Trophoblast cell (in vitro differentiated cells and primary cell): ENCODE measurements at regions not wholly inside any gene's neighbourhood (a gene's known extent, or its start where the extent isn't known, plus 50 kb on each side); places are given as distances from the start of the nearest gene placed in this dataset.

Experiments used
- DNase-seq, 2 donors: peaks; one replicate each; pipeline ENCODE4 v3.0.0-alpha.2; 2016
- H2AFZ ChIP-seq: 2 replicates; pipeline ENCODE4 v1.6.1; 2013; ENCODE audit warnings: low read length, moderate library complexity, mild to moderate bottlenecking; ENCODE audit not compliant: insufficient read depth, poor library complexity
- H2AK5ac ChIP-seq: 2 replicates; pipeline ENCODE4 v1.6.1; 2013; ENCODE audit warnings: mild to moderate bottlenecking, low read length
- H2BK120ac ChIP-seq: 2 replicates; pipeline ENCODE4 v1.6.1; 2013; ENCODE audit warnings: low read length, mild to moderate bottlenecking, moderate library complexity; ENCODE audit not compliant: insufficient read depth, poor library complexity
- H2BK12ac ChIP-seq: 2 replicates; pipeline ENCODE4 v1.6.1; 2013; ENCODE audit warnings: mild to moderate bottlenecking, low read length, moderate library complexity
- H2BK5ac ChIP-seq: 2 replicates; pipeline ENCODE4 v1.6.1; 2013; ENCODE audit warnings: low read length, low read depth, moderate library complexity, mild to moderate bottlenecking; ENCODE audit not compliant: poor library complexity
- H3K14ac ChIP-seq: 2 replicates; pipeline ENCODE4 v1.6.1; 2013; ENCODE audit warnings: mild to moderate bottlenecking, low read length
- H3K18ac ChIP-seq: 2 replicates; pipeline ENCODE4 v1.6.1; 2013; ENCODE audit warnings: mild to moderate bottlenecking, low read length
- H3K23ac ChIP-seq: 2 replicates; pipeline ENCODE4 v1.6.1; 2013; ENCODE audit warnings: low read length
- H3K27ac ChIP-seq: 2 replicates; pipeline ENCODE4 v1.5.1; 2013; ENCODE audit warnings: low read depth, mild to moderate bottlenecking, inconsistent platforms, low read length, moderate library complexity
- H3K27me3 ChIP-seq: 2 replicates; pipeline ENCODE4 v1.6.1; 2013; ENCODE audit warnings: inconsistent platforms, mild to moderate bottlenecking, low read length, moderate library complexity; ENCODE audit not compliant: insufficient read depth
- H3K36me3 ChIP-seq, 2 experiments: 1 replicate in 1 of 2; 2 replicates in 1 of 2; pipeline ENCODE4 v1.6.1; 2013; ENCODE audit warnings: low read length in 2 of 2, mild to moderate bottlenecking in 2 of 2, moderate library complexity in 1 of 2; ENCODE audit not compliant: insufficient read depth in 2 of 2, control insufficient read depth in 1 of 2
- H3K4ac ChIP-seq: 2 replicates; pipeline ENCODE4 v1.6.1; 2013; ENCODE audit warnings: low read depth, mild to moderate bottlenecking, low read length, moderate library complexity
- H3K4me1 ChIP-seq, 2 experiments: 1 replicate in 1 of 2; 2 replicates in 1 of 2; pipeline ENCODE4 v1.6.1; 2013; ENCODE audit warnings: low read length in 2 of 2, mild to moderate bottlenecking in 2 of 2, moderate library complexity in 1 of 2; ENCODE audit not compliant: insufficient read depth in 2 of 2, control insufficient read depth in 1 of 2
- H3K4me2 ChIP-seq: 2 replicates; pipeline ENCODE4 v1.6.1; 2013; ENCODE audit warnings: inconsistent platforms, mild to moderate bottlenecking, low read length, moderate library complexity
- H3K4me3 ChIP-seq: 2 replicates; pipeline ENCODE4 v1.5.1; 2013; ENCODE audit warnings: mild to moderate bottlenecking, low read depth, low read length, inconsistent platforms
- H3K79me1 ChIP-seq: one replicate; pipeline ENCODE4 v1.6.1; 2013; ENCODE audit warnings: low read length
- H3K79me2 ChIP-seq: 2 replicates; pipeline ENCODE4 v1.6.1; 2013; ENCODE audit warnings: low read length, mild to moderate bottlenecking; ENCODE audit not compliant: control insufficient read depth, insufficient read depth, poor library complexity
- H3K9ac ChIP-seq: 2 replicates; pipeline ENCODE4 v1.6.1; 2013; ENCODE audit warnings: mild to moderate bottlenecking, low read length
- H3K9me3 ChIP-seq: 2 replicates; pipeline ENCODE4 v1.6.1; 2013; ENCODE audit warnings: low read depth, mild to moderate bottlenecking, control low read depth, inconsistent platforms, low read length; ENCODE audit not compliant: insufficient read depth
- H4K12ac ChIP-seq: 2 replicates; pipeline ENCODE4 v1.6.1; 2013; ENCODE audit warnings: low read depth, mild to moderate bottlenecking, low read length, moderate library complexity
- H4K8ac ChIP-seq: 2 replicates; pipeline ENCODE4 v1.6.1; 2013; ENCODE audit warnings: low read depth, mild to moderate bottlenecking, low read length, moderate library complexity
- H4K91ac ChIP-seq: one replicate; pipeline ENCODE4 v1.6.1; 2013; ENCODE audit warnings: low read depth, mild to moderate bottlenecking, low read length, moderate library complexity
- WGBS: extraction: QIAGEN DNeasy Blood & Tissue Kit; methylation state at CpG from one replicate; pipeline ENCODE4 v1.1.7; 2013; ENCODE audit warnings: missing lambda C conversion rate; ENCODE audit not compliant: insufficient read length, insufficient coverage; ENCODE audit errors: extremely low coverage; 5-methylcytosine and 5-hydroxymethylcytosine counted together

- Histone ChIP-seq H2BK5ac (no peak overlapping the region), H2AFZ (no peak overlapping the region)
Observed at GRCh38 chr2:196249860-196250259, 78.5 kb upstream of the STK17B start.

GRCh38 chr2:196251132-196251531 lies 79.8 kb upstream of the STK17B start:
- no peaks in the 10 kb centered on the region for H3K4me1 ChIP-seq
- no peak overlapping the region for H4K91ac ChIP-seq
- no peaks in the 10 kb centered on the region for H3K27me3 ChIP-seq
- no peaks in the 10 kb centered on the region for H3K79me2 ChIP-seq
- H3K9me3 ChIP-seq, result no peaks in the 10 kb centered on the region
- H3K14ac ChIP-seq, result no peak overlapping the region
- H3K4ac ChIP-seq, result no peak overlapping the region
- H3K27ac ChIP-seq, result no peak overlapping the region
- DNase-seq, result no peak
- H2AFZ ChIP-seq, result no peak overlapping the region
- H3K36me3 ChIP-seq, result peaks cover 3 to 4% of the 10 kb centered on the region in 2 experiments
- H3K4me3 ChIP-seq, result no peak overlapping the region
- H2AK5ac ChIP-seq, result no peak overlapping the region
- peak overlapping the region; percentile 41 for H2BK120ac ChIP-seq
- H3K9ac ChIP-seq, result no peak overlapping the region
- H4K12ac ChIP-seq, result no peak overlapping the region
- H3K23ac ChIP-seq, result no peak overlapping the region
- no peak overlapping the region for H3K18ac ChIP-seq
- H2BK12ac ChIP-seq, result no peak overlapping the region
- no peak overlapping the region for H3K4me2 ChIP-seq
- H2BK5ac ChIP-seq, result no peak overlapping the region
- WGBS, result no CpG with 5 or more reads among the region's 3 CpGs
- no peak overlapping the region for H4K8ac ChIP-seq
- H3K79me1 ChIP-seq, result peaks cover 1% of the 10 kb centered on the region

More at GRCh38 chr2:196249860-196250259, 78.5 kb upstream of the STK17B start:
- no peaks in the 10 kb centered on the region for H3K79me2 ChIP-seq
- WGBS, result no CpG with 5 or more reads among the region's 3 CpGs
- no peaks in the 10 kb centered on the region for H3K9me3 ChIP-seq
- H3K4ac ChIP-seq, result no peak overlapping the region
- no peak overlapping the region for H4K91ac ChIP-seq
- no peak overlapping the region for H3K9ac ChIP-seq
- H3K4me2 ChIP-seq, result no peak overlapping the region
- no peak overlapping the region for H2BK120ac ChIP-seq
- no peaks in the 10 kb centered on the region for H3K27me3 ChIP-seq
- no peak overlapping the region for H4K8ac ChIP-seq
- H2BK12ac ChIP-seq, result no peak overlapping the region
- H3K36me3 ChIP-seq, result peaks cover 3 to 4% of the 10 kb centered on the region in 2 experiments
- H4K12ac ChIP-seq, result no peak overlapping the region
- no peak overlapping the region for H2AK5ac ChIP-seq
- no peak overlapping the region for H3K23ac ChIP-seq
- H3K14ac ChIP-seq, result no peak overlapping the region
- no peak overlapping the region for H3K4me3 ChIP-seq
- H3K18ac ChIP-seq, result no peak overlapping the region
- H3K27ac ChIP-seq, result no peak overlapping the region
- H3K4me1 ChIP-seq, result peaks cover 4 to 8% of the 10 kb centered on the region in 2 experiments
- DNase-seq, result peak in 1 of 2 donors; percentile 38
- H3K79me1 ChIP-seq, result peaks cover 1% of the 10 kb centered on the region

- H4K8ac ChIP-seq, result no peak overlapping the region
- WGBS, result no CpG with 5 or more reads among the region's 1 CpG
- H3K4me1 ChIP-seq, result no peaks in the 10 kb centered on the region
- H3K14ac ChIP-seq, result no peak overlapping the region
- H2BK5ac ChIP-seq, result no peak overlapping the region
- no peak overlapping the region for H3K27ac ChIP-seq
- no peak overlapping the region for H3K18ac ChIP-seq
- DNase-seq, result no peak
- no peak overlapping the region for H4K12ac ChIP-seq
- H3K79me2 ChIP-seq, result no peaks in the 10 kb centered on the region
- H3K79me1 ChIP-seq, result peaks cover 1% of the 10 kb centered on the region
- peak overlapping the region; percentile 26 for H2BK12ac ChIP-seq
- H2AK5ac ChIP-seq, result no peak overlapping the region
- no peak overlapping the region for H3K23ac ChIP-seq
- no peak overlapping the region for H3K9ac ChIP-seq
- H2AFZ ChIP-seq, result no peak overlapping the region
- H4K91ac ChIP-seq, result no peak overlapping the region
- H3K4me2 ChIP-seq, result no peak overlapping the region
- H3K4ac ChIP-seq, result no peak overlapping the region
- H3K36me3 ChIP-seq, result peaks cover 3 to 4% of the 10 kb centered on the region in 2 experiments
- H2BK120ac ChIP-seq, result no peak overlapping the region
- no peaks in the 10 kb centered on the region for H3K9me3 ChIP-seq
- no peak overlapping the region for H3K4me3 ChIP-seq
- H3K27me3 ChIP-seq, result no peaks in the 10 kb centered on the region
Observed at GRCh38 chr2:196252408-196253115, 81.2 kb upstream of the STK17B start.

GRCh38 chr2:196253116-196253480 lies 81.7 kb upstream of the STK17B start:
- DNase-seq, result no peak
- Histone ChIP-seq H3K4me2 (no peak overlapping the region), H2AFZ (no peak overlapping the region), H3K27me3 (no peaks in the 10 kb centered on the region), H4K91ac (no peak overlapping the region), H2BK12ac (no peak overlapping the region), H3K9me3 (no peaks in the 10 kb centered on the region), H3K4ac (no peak overlapping the region), H3K27ac (no peak overlapping the region), H3K9ac (no peak overlapping the region), H3K4me3 (no peak overlapping the region), H3K79me2 (no peaks in the 10 kb centered on the region), H2AK5ac (no peak overlapping the region), H3K23ac (no peak overlapping the region), H4K12ac (no peak overlapping the region), H3K14ac (no peak overlapping the region), H3K79me1 (peaks cover 1% of the 10 kb centered on the region), H3K4me1 (no peaks in the 10 kb centered on the region), H2BK5ac (no peak overlapping the region), H3K36me3 (peaks cover 3 to 4% of the 10 kb centered on the region in 2 experiments), H2BK120ac (no peak overlapping the region), H4K8ac (no peak overlapping the region), H3K18ac (no peak overlapping the region)
